Mucosa of descending colon (tissue), 3 donors: ENCODE measurements at regions not wholly inside any gene's neighbourhood (a gene's known extent, or its start where the extent isn't known, plus 50 kb on each side); places are given as distances from the start of the nearest gene placed in this dataset.

Experiments
- ATAC-seq: fragments of 200-7000 bp; cut with Tn5 transposase; one replicate; pipeline ENCODE4 v1.9.1; 2020; ENCODE audit warnings: mild to moderate bottlenecking, moderate library complexity
- DNase-seq, 3 donors: peaks; one replicate each; pipeline ENCODE4 v3.0.0-alpha.2; 2020
- H3K36me3 ChIP-seq: fragments of 200-600 bp; one replicate; pipeline ENCODE4 v1.8.0; 2021; ENCODE audit warnings: low read depth, mild to moderate bottlenecking
- H3K4me1 ChIP-seq: fragments of 200-600 bp; one replicate; pipeline ENCODE4 v1.8.0; 2021; ENCODE audit warnings: low read depth, mild to moderate bottlenecking
- H3K4me3 ChIP-seq: fragments of 200-600 bp; one replicate; pipeline ENCODE4 v1.8.0; 2021; ENCODE audit warnings: mild to moderate bottlenecking
- H3K9me3 ChIP-seq: fragments of 200-600 bp; one replicate; pipeline ENCODE4 v1.8.0; 2021; ENCODE audit warnings: mild to moderate bottlenecking
- CTCF ChIP-seq: fragments of 200-600 bp; IDR thresholded peaks from one replicate; pipeline ENCODE4 v1.8.0; 2022; ENCODE audit warnings: antibody characterized with exemption, mild to moderate bottlenecking
- intact Hi-C, 2 donors: fragments of 100-400 bp; cut with DNase I in 1 of 2; cut with micrococcal nuclease in 1 of 2; formaldehyde crosslinking; loops; one replicate each; pipeline versions ENCODE4 v1.11.0 to v1.11.1; 2022; cut with DNase I, micrococcal nuclease
- donor health status: DM: no; HTN: no; CAD: no; lungs with moderate emphysema.
- donor health status: DM: no; HTN: no; CAD: no.
- donor health status: DM: no; HTN: yes; CAD: no.

- intact Hi-C loops, result no loop called here
- ATAC-seq (no peak), DNase-seq (no peak)
- no peaks in the 10 kb centered on the region for H3K4me1 ChIP-seq
- TF ChIP-seq CTCF, result no peak
- no peaks in the 10 kb centered on the region for H3K36me3 ChIP-seq
- no peaks in the 10 kb centered on the region for H3K9me3 ChIP-seq
- H3K4me3 ChIP-seq, result no peak overlapping the region
Measured at GRCh38 chr13:60754211-60755090, 357.4 kb downstream of the TDRD3 start.

- DNase-seq, result no peak
- intact Hi-C loops, result no loop called here
- no peak for ATAC-seq
- no peak for TF ChIP-seq CTCF
- H3K4me3 ChIP-seq, result no peak overlapping the region
- no peaks in the 10 kb centered on the region for H3K4me1 ChIP-seq
- no peaks in the 10 kb centered on the region for H3K36me3 ChIP-seq
- H3K9me3 ChIP-seq, result no peaks in the 10 kb centered on the region
Measured at GRCh38 chr13:60753641-60754040, 356.6 kb downstream of the TDRD3 start.

GRCh38 chr13:60745343-60745742 is 348.3 kb downstream of the TDRD3 start:
- intact Hi-C loops, result no loop called here
- no peak for ATAC-seq
- no peak overlapping the region for H3K4me3 ChIP-seq
- no peak for TF ChIP-seq CTCF
- no peaks in the 10 kb centered on the region for H3K36me3 ChIP-seq
- H3K4me1 ChIP-seq, result no peaks in the 10 kb centered on the region
- DNase-seq, result no peak
- H3K9me3 ChIP-seq, result no peaks in the 10 kb centered on the region

GRCh38 chr13:60733933-60734332 is 336.9 kb downstream of the TDRD3 start:
- H3K4me1 ChIP-seq, result no peaks in the 10 kb centered on the region
- intact Hi-C loops, result no loop called here
- H3K9me3 ChIP-seq, result no peaks in the 10 kb centered on the region
- DNase-seq, result no peak
- no peaks in the 10 kb centered on the region for H3K36me3 ChIP-seq
- no peak overlapping the region for H3K4me3 ChIP-seq
- no peak for ATAC-seq
- no peak for TF ChIP-seq CTCF

GRCh38 chr13:60727140-60727539 is 330.1 kb downstream of the TDRD3 start:
- no peak for TF ChIP-seq CTCF

More at GRCh38 chr13:60727140-60727539, 330.1 kb downstream of the TDRD3 start:
- no peaks in the 10 kb centered on the region for H3K4me1 ChIP-seq
- ATAC-seq (no peak), DNase-seq (no peak)
- intact Hi-C loops, result no loop called here
- H3K4me3 ChIP-seq, result no peak overlapping the region
- H3K9me3 ChIP-seq, result no peaks in the 10 kb centered on the region
- no peaks in the 10 kb centered on the region for H3K36me3 ChIP-seq
